Skin of body (tissue), 1 donor: ENCODE measurements at regions not wholly inside any gene's neighbourhood (a gene's known extent, or its start where the extent isn't known, plus 50 kb on each side); places are given as distances from the start of the nearest gene placed in this dataset.

Experiments
- DNase-seq: peaks from one replicate; lab custom pipeline; 2025; lab: John Stamatoyannopoulos, UW

- DNase-seq, result no peak
Measured at GRCh38 chr4:180680305-180680704, 1562.9 kb upstream of the TENM3 start.

- no peak for DNase-seq
Measured at GRCh38 chr4:180682776-180683175, 1560.4 kb upstream of the TENM3 start.

GRCh38 chr4:180683186-180683585, 1560.0 kb upstream of the TENM3 start:
- no peak for DNase-seq

GRCh38 chr4:180688480-180688879, 1554.7 kb upstream of the TENM3 start:
- no peak for DNase-seq

- no peak for DNase-seq
Measured at GRCh38 chr4:180694875-180695274, 1548.3 kb upstream of the TENM3 start.

- DNase-seq, result no peak
Measured at GRCh38 chr4:180695851-180696250, 1547.4 kb upstream of the TENM3 start.

GRCh38 chr4:180696460-180697092, 1546.6 kb upstream of the TENM3 start:
- no peak for DNase-seq

- DNase-seq, result no peak
Measured at GRCh38 chr4:180698550-180699195, 1544.5 kb upstream of the TENM3 start.

GRCh38 chr4:180706766-180707165, 1536.4 kb upstream of the TENM3 start:
- DNase-seq, result no peak

- DNase-seq, result no peak
Measured at GRCh38 chr4:180710628-180711337, 1532.4 kb upstream of the TENM3 start.

GRCh38 chr4:180717451-180718033, 1525.7 kb upstream of the TENM3 start:
- DNase-seq, result no peak

GRCh38 chr4:180721356-180721755, 1521.8 kb upstream of the TENM3 start:
- DNase-seq, result no peak

- DNase-seq, result no peak
Measured at GRCh38 chr4:180726611-180727010, 1516.6 kb upstream of the TENM3 start.

GRCh38 chr4:180727478-180727877, 1515.7 kb upstream of the TENM3 start:
- DNase-seq, result no peak

- no peak for DNase-seq
Measured at GRCh38 chr4:180734753-180735432, 1508.3 kb upstream of the TENM3 start.

GRCh38 chr4:180741703-180742102, 1501.5 kb upstream of the TENM3 start:
- no peak for DNase-seq

- no peak for DNase-seq
Measured at GRCh38 chr4:180745019-180745418, 1498.2 kb upstream of the TENM3 start.

- DNase-seq, result no peak
Measured at GRCh38 chr4:180751009-180751408, 1492.2 kb upstream of the TENM3 start.

- no peak for DNase-seq
Measured at GRCh38 chr4:180757927-180758326, 1485.3 kb upstream of the TENM3 start.

- no peak for DNase-seq
Measured at GRCh38 chr4:180766045-180766444, 1477.2 kb upstream of the TENM3 start.

GRCh38 chr4:180766944-180767729, 1476.1 kb upstream of the TENM3 start:
- DNase-seq, result no peak
